Fibroblast of lung (primary cell): ENCODE measurements at regions not wholly inside any gene's neighbourhood (a gene's known extent, or its start where the extent isn't known, plus 50 kb on each side); places are given as distances from the start of the nearest gene placed in this dataset.

Source experiments
- DNase-seq, 2 donors: peaks; one replicate each; pipeline versions ENCODE4 v3.0.0 to v3.0.0-alpha.2; 2010; ENCODE audit warnings: low read depth in 2 of 2
- H2AFZ ChIP-seq: 2 replicates; pipeline ENCODE4 v1.5.1; 2012; ENCODE audit warnings: low read length, control low read depth, inconsistent platforms
- H3K27ac ChIP-seq: 2 replicates; pipeline ENCODE4 v1.5.1; 2011; ENCODE audit warnings: low read length, control low read depth; ENCODE audit not compliant: insufficient read depth
- H3K27me3 ChIP-seq: 2 replicates; pipeline ENCODE4 v1.5.1; 2011; ENCODE audit warnings: mild to moderate bottlenecking, low read length; ENCODE audit not compliant: control insufficient read depth, insufficient read depth
- H3K36me3 ChIP-seq: 2 replicates; pipeline ENCODE4 v1.5.1; 2011; ENCODE audit warnings: low read length; ENCODE audit not compliant: control insufficient read depth, insufficient read depth
- H3K4me1 ChIP-seq: 2 replicates; pipeline ENCODE4 v1.5.1; 2011; ENCODE audit warnings: low read length; ENCODE audit not compliant: control insufficient read depth, insufficient read depth; ENCODE audit errors: extremely low read depth
- H3K4me2 ChIP-seq: 2 replicates; pipeline ENCODE4 v1.5.1; 2011; ENCODE audit warnings: low read length, control low read depth; ENCODE audit not compliant: insufficient read depth; ENCODE audit errors: extremely low read depth
- H3K4me3 ChIP-seq, 4 experiments: fragments of 200-600 bp in 1 of 4; sonication (generic) in 1 of 4; replicated peaks in 1 of 4; 2 replicates each; pipeline ENCODE4 v1.5.1; 2011 to 2016; ENCODE audit warnings: low read length in 4 of 4, low read depth in 3 of 4, mild to moderate bottlenecking in 3 of 4, control low read depth in 2 of 4, inconsistent platforms in 1 of 4, mixed read lengths in 1 of 4; ENCODE audit not compliant: insufficient read depth in 1 of 4; ENCODE audit errors: control extremely low read depth in 1 of 4
- H3K79me2 ChIP-seq: 2 replicates; pipeline ENCODE4 v1.5.1; 2012; ENCODE audit warnings: mild to moderate bottlenecking, low read length, inconsistent platforms; ENCODE audit not compliant: control insufficient read depth, insufficient read depth
- H3K9ac ChIP-seq: 2 replicates; pipeline ENCODE4 v1.5.1; 2011; ENCODE audit warnings: mild to moderate bottlenecking, low read length, control low read depth; ENCODE audit not compliant: insufficient read depth
- H3K9me3 ChIP-seq: 2 replicates; pipeline ENCODE4 v1.5.1; 2012; ENCODE audit warnings: low read depth, low read length; ENCODE audit not compliant: control insufficient read depth, insufficient read depth
- H4K20me1 ChIP-seq: 2 replicates; pipeline ENCODE4 v1.5.1; 2011; ENCODE audit warnings: low read length; ENCODE audit not compliant: control insufficient read depth, insufficient read depth; ENCODE audit errors: extremely low read depth
- CTCF ChIP-seq, 2 donors: IDR thresholded peaks in 1 of 2; conservative IDR thresholded peaks in 1 of 2; 1 replicate in 1 of 2; 2 replicates in 1 of 2; pipeline ENCODE4 v1.5.1; 2011 to 2012; ENCODE audit warnings: low read length in 2 of 2, control low read depth in 1 of 2, inconsistent platforms in 1 of 2, low read depth in 1 of 2, mild to moderate bottlenecking in 1 of 2
- EZH2 ChIP-seq: IDR thresholded peaks from 2 replicates; pipeline ENCODE4 v1.5.1; 2012; ENCODE audit warnings: low read length, control low read depth, mild to moderate bottlenecking; ENCODE audit errors: missing control alignments

- no peak for TF ChIP-seq CTCF (conservative IDR thresholded peaks at IDR 0.05 in 1 of 2, IDR thresholded peaks at IDR 0.05 in 1 of 2; ENCODE audit: low read depth in 1 of 2, low read length in 2 of 2)
- no peak for TF ChIP-seq EZH2
- H3K79me2 ChIP-seq = no peaks in the 10 kb centered on the region
- no peaks in the 10 kb centered on the region for H4K20me1 ChIP-seq
- DNase-seq = no peak
- H3K4me1 ChIP-seq = no peaks in the 10 kb centered on the region
- H3K36me3 ChIP-seq = no peaks in the 10 kb centered on the region
- no peak overlapping the region for H3K27ac ChIP-seq
- H3K4me3 ChIP-seq = no peak overlapping the region
- H2AFZ ChIP-seq = no peak overlapping the region
- no peak overlapping the region for H3K9ac ChIP-seq
- no peak overlapping the region for H3K4me2 ChIP-seq
- H3K27me3 ChIP-seq = no peaks in the 10 kb centered on the region
- no peaks in the 10 kb centered on the region for H3K9me3 ChIP-seq
These were observed 419.7 kb downstream of the MID1IP1 start for GRCh38 chrX:39220952-39221351.

GRCh38 chrX:39222346-39223113, 421.3 kb downstream of the MID1IP1 start:
- Histone ChIP-seq H3K27ac (no peak overlapping the region), H2AFZ (no peak overlapping the region), H3K9ac (no peak overlapping the region), H4K20me1 (no peaks in the 10 kb centered on the region), H3K36me3 (no peaks in the 10 kb centered on the region), H3K9me3 (no peaks in the 10 kb centered on the region), H3K4me3 (no peak overlapping the region), H3K4me1 (no peaks in the 10 kb centered on the region), H3K79me2 (no peaks in the 10 kb centered on the region), H3K4me2 (no peak overlapping the region), H3K27me3 (no peaks in the 10 kb centered on the region)
- DNase-seq = no peak
- TF ChIP-seq EZH2 (no peak), CTCF (conservative IDR thresholded peaks at IDR 0.05 in 1 of 2, IDR thresholded peaks at IDR 0.05 in 1 of 2; ENCODE audit: low read depth in 1 of 2, low read length in 2 of 2) (no peak)

GRCh38 chrX:39226251-39226650, 425.0 kb downstream of the MID1IP1 start:
- TF ChIP-seq EZH2 (no peak), CTCF (conservative IDR thresholded peaks at IDR 0.05 in 1 of 2, IDR thresholded peaks at IDR 0.05 in 1 of 2; ENCODE audit: low read depth in 1 of 2, low read length in 2 of 2) (no peak)
- H3K4me3 ChIP-seq = no peak overlapping the region
- no peak overlapping the region for H2AFZ ChIP-seq
- no peaks in the 10 kb centered on the region for H4K20me1 ChIP-seq
- H3K36me3 ChIP-seq = no peaks in the 10 kb centered on the region
- H3K79me2 ChIP-seq = no peaks in the 10 kb centered on the region
- no peak overlapping the region for H3K27ac ChIP-seq
- H3K9ac ChIP-seq = no peak overlapping the region
- DNase-seq = no peak
- H3K27me3 ChIP-seq = no peaks in the 10 kb centered on the region
- no peaks in the 10 kb centered on the region for H3K4me1 ChIP-seq
- H3K4me2 ChIP-seq = no peak overlapping the region
- no peaks in the 10 kb centered on the region for H3K9me3 ChIP-seq
